K562 (cell line): ENCODE measurements at regions not wholly inside any gene's neighbourhood (a gene's known extent, or its start where the extent isn't known, plus 50 kb on each side); places are given as distances from the start of the nearest gene placed in this dataset.
A peak's percentile ranks its signal among the peaks of the same experiment; 100 is the strongest.

Experiments
- BCLAF1 ChIP-seq, 2 experiments: fragments of 450-650 bp in 1 of 2; IDR thresholded peaks; 2 replicates each; pipeline ENCODE4 v1.6.1; 2011 to 2017; ENCODE audit warnings: low read depth in 2 of 2, antibody characterized with exemption in 1 of 2, borderline replicate concordance in 1 of 2, low read length in 1 of 2, mild to moderate bottlenecking in 1 of 2, mixed read lengths in 1 of 2; ENCODE audit not compliant: control insufficient read depth in 1 of 2
- CBX1 ChIP-seq: sonication (generic); IDR thresholded peaks from 2 replicates; pipeline ENCODE4 v1.6.1; 2016; ENCODE audit warnings: antibody characterized with exemption, low read depth, mild to moderate bottlenecking
- CHD2 ChIP-seq: IDR thresholded peaks from 2 replicates; pipeline ENCODE4 v1.6.1; 2011; ENCODE audit warnings: low read depth, low read length
- FOS ChIP-seq: IDR thresholded peaks from 3 replicates; pipeline ENCODE4 v1.6.1; 2011; ENCODE audit not compliant: insufficient read length; ENCODE audit errors: extremely low read depth
- HNRNPH1 ChIP-seq: fragments of 200-400 bp; formaldehyde crosslinking; optimal IDR thresholded peaks from 2 replicates; pipeline ENCODE3; 2017; ENCODE audit warnings: low read depth, mild to moderate bottlenecking, low read length, moderate library complexity
- MAFF ChIP-seq: IDR thresholded peaks from 2 replicates; pipeline ENCODE4 v1.6.1; 2012; ENCODE audit warnings: low read length, improper control_type of control experiment
- NCOA1 ChIP-seq: fragments of 450-650 bp; IDR thresholded peaks from 2 replicates; pipeline ENCODE4 v1.6.1; 2016; ENCODE audit warnings: low read depth
- POLR2AphosphoS2 ChIP-seq: IDR thresholded peaks from 2 replicates; pipeline ENCODE4 v1.6.1; 2012; ENCODE audit warnings: low read length, improper control_type of control experiment
- PPARD ChIP-seq: fragments of 250-450 bp; sonication (Bioruptor Pico); IDR thresholded peaks from 2 replicates; pipeline ENCODE4 v1.8.0; 2022; ENCODE audit warnings: inconsistent platforms, mild to moderate bottlenecking, moderate library complexity
- RFX1 ChIP-seq: fragments of 450-650 bp; IDR thresholded peaks from 2 replicates; pipeline ENCODE4 v1.6.1; 2016; ENCODE audit warnings: mild to moderate bottlenecking, moderate library complexity
- SP1 ChIP-seq: sonication (generic); formaldehyde crosslinking; IDR thresholded peaks from 2 replicates; pipeline ENCODE4 v1.8.1; 2022; ENCODE audit warnings: mild to moderate bottlenecking, missing genetic modification reagents
- SRSF9 ChIP-seq: fragments of 200-400 bp; formaldehyde crosslinking; IDR thresholded peaks from 2 replicates; pipeline ENCODE4 v1.6.1; 2017; ENCODE audit warnings: low read depth, low read length, borderline replicate concordance
- TBL1XR1 ChIP-seq, 2 experiments: IDR thresholded peaks; 2 replicates each; pipeline ENCODE4 v1.6.1; 2012; ENCODE audit warnings: improper control_type of control experiment in 2 of 2, low read length in 2 of 2, mild to moderate bottlenecking in 1 of 2
- TEAD4 ChIP-seq, 2 experiments: sonication (generic) in 1 of 2; formaldehyde crosslinking in 1 of 2; IDR thresholded peaks; 2 replicates each; pipeline versions ENCODE4 v1.6.1 to v1.8.0; 2012 to 2022; ENCODE audit warnings: borderline replicate concordance in 1 of 2, inconsistent platforms in 1 of 2, low read length in 1 of 2, mild to moderate bottlenecking in 1 of 2, missing genetic modification reagents in 1 of 2
- TRIM25 ChIP-seq: fragments of 450-650 bp; IDR thresholded peaks from 2 replicates; pipeline ENCODE4 v1.7.0; 2016; ENCODE audit warnings: borderline replicate concordance
- ZBTB5 ChIP-seq: fragments of 450-650 bp; IDR thresholded peaks from 2 replicates; pipeline ENCODE4 v1.6.1; 2017; ENCODE audit warnings: antibody characterized with exemption
- ZBTB9 ChIP-seq: fragments of 450-650 bp; formaldehyde crosslinking; IDR thresholded peaks from 2 replicates; pipeline ENCODE4 v1.4.0; 2020; ENCODE audit warnings: mild to moderate bottlenecking, moderate library complexity
- ZNF277 ChIP-seq: fragments of 250-450 bp; sonication (Bioruptor Pico); IDR thresholded peaks from 2 replicates; pipeline ENCODE4 v1.8.0; 2022; ENCODE audit warnings: inconsistent platforms, mild to moderate bottlenecking, moderate library complexity, borderline replicate concordance
- ZNF316 ChIP-seq: fragments of 450-650 bp; IDR thresholded peaks from 2 replicates; pipeline ENCODE4 v1.6.1; 2016

- no peak for TF ChIP-seq TRIM25
- TF ChIP-seq CBX1 = no peak
- TF ChIP-seq TEAD4 (IDR thresholded peaks at IDR 0.05; ENCODE audit: low read length) = no peak
- TF ChIP-seq TEAD4 (CRISPR knock-in tag; IDR thresholded peaks at IDR 0.05; ENCODE audit: borderline replicate concordance) = no peak
- no peak for TF ChIP-seq SP1 (CRISPR knock-in tag)
- TF ChIP-seq MAFF = peak; percentile 93
- TF ChIP-seq POLR2AphosphoS2 = no peak
- TF ChIP-seq TBL1XR1 (IDR thresholded peaks at IDR 0.05; ENCODE audit: low read length in 2 of 2) = no peak
- TF ChIP-seq PPARD (CRISPR knock-in tag) = no peak
- TF ChIP-seq BCLAF1 (IDR thresholded peaks at IDR 0.05; ENCODE audit: borderline replicate concordance in 1 of 2, control insufficient read depth in 1 of 2, low read depth in 2 of 2, low read length in 1 of 2) = no peak
- TF ChIP-seq FOS = no peak
- no peak for TF ChIP-seq ZBTB5
- no peak for TF ChIP-seq ZBTB9 (CRISPR knock-in tag)
- TF ChIP-seq HNRNPH1 = no peak
- TF ChIP-seq ZNF277 (CRISPR knock-in tag) = no peak
- TF ChIP-seq SRSF9 = no peak
- TF ChIP-seq ZNF316 = peak; percentile 97
- TF ChIP-seq RFX1 = no peak
- no peak for TF ChIP-seq CHD2
- no peak for TF ChIP-seq NCOA1
Measured at GRCh38 chr6:112620812-112621569, 273.9 kb downstream of the RFPL4B start (continued).
